ENCODE measurements at regions not wholly inside any gene's neighbourhood (a gene's known extent, or its start where the extent isn't known, plus 50 kb on each side); places are given as distances from the start of the nearest gene placed in this dataset.
"Not testable (repeated sequence)": the region's sequence is repeated elsewhere in the genome, so short reads cannot be mapped to it uniquely, and the experiment has no call there.

- DNase-seq (ENCODE audit: low read depth), result no peak
- no peak for TF ChIP-seq CTCF (IDR thresholded peaks at IDR 0.05; ENCODE audit: low read depth, low read length, missing control alignments)
- H3K4me3 ChIP-seq (ENCODE audit: low read depth, low read length), result no peak overlapping the region
- in situ Hi-C loops (cut with HindIII; ENCODE audit: low sequenced_read_pairs), result no loop called here
Observed at GRCh38 chr6:135686784-135687301, 164.7 kb upstream of the PDE7B start.

GRCh38 chr6:135688476-135688875, 163.0 kb upstream of the PDE7B start:
- in situ Hi-C loops (cut with HindIII; ENCODE audit: low sequenced_read_pairs); DNase-seq (ENCODE audit: low read depth); H3K4me3 ChIP-seq (ENCODE audit: low read depth, low read length): not testable (repeated sequence)

GRCh38 chr6:135692426-135692825, 159.1 kb upstream of the PDE7B start:
- in situ Hi-C loops (cut with HindIII; ENCODE audit: low sequenced_read_pairs), result no loop called here
- H3K4me3 ChIP-seq (ENCODE audit: low read depth, low read length), result no peak overlapping the region
- TF ChIP-seq CTCF (IDR thresholded peaks at IDR 0.05; ENCODE audit: low read depth, low read length, missing control alignments), result no peak
- no peak for DNase-seq (ENCODE audit: low read depth)

DNA sequence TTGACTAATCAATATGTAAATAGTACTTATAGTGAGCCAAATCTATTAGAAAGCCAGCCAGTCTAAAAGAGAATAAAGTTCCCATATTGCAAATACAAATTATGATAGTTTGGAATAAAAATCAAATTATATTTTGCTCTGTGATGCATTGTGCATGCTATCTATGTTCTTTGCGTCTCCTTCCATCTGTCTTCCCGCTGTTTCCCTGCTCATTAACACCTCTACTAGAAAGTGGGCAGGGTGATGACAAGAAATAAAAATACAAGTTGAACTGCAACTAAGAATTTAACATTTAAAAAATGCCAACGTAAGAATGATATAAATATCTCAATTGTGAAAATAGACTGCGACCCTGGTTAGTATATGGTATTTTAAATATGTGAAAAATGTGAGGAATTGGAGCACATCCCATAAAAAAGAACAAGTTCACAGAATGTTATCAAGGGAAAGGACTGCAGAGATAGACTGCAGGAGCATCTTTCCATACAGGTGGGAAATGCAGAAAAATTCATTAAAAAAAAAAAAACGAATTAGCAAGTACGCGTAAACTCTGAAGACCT, 157.6 kb upstream of the PDE7B start:
- TF ChIP-seq CTCF (IDR thresholded peaks at IDR 0.05; ENCODE audit: low read depth, low read length, missing control alignments), result no peak
- in situ Hi-C loops (cut with HindIII; ENCODE audit: low sequenced_read_pairs), result no loop called here
- no peak overlapping the region for H3K4me3 ChIP-seq (ENCODE audit: low read depth, low read length)
- DNase-seq (ENCODE audit: low read depth), result no peak

DNA sequence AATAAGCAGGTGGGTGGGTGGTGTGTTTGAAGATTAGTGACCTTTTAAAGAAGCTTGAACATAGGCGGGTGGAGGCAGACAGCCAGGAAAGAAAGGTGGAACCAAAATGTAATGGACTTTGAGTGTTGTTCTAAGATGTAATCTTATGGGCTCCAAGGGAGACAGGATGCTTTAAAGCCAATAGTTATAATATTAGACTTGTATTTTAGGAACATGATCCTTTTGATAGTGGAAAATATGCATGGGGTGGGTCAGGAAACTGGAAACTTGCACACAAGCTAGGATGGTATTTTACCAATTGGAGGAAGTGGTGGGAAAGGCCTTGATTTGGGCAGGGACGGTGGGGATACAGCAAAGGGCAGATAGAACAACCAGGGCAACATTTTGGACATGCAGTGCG, 151.8 kb upstream of the PDE7B start:
- TF ChIP-seq CTCF (IDR thresholded peaks at IDR 0.05; ENCODE audit: low read depth, low read length, missing control alignments), result no peak
- DNase-seq (ENCODE audit: low read depth), result no peak
- no peak overlapping the region for H3K4me3 ChIP-seq (ENCODE audit: low read depth, low read length)
- in situ Hi-C loops (cut with HindIII; ENCODE audit: low sequenced_read_pairs), result no loop called here

DNA sequence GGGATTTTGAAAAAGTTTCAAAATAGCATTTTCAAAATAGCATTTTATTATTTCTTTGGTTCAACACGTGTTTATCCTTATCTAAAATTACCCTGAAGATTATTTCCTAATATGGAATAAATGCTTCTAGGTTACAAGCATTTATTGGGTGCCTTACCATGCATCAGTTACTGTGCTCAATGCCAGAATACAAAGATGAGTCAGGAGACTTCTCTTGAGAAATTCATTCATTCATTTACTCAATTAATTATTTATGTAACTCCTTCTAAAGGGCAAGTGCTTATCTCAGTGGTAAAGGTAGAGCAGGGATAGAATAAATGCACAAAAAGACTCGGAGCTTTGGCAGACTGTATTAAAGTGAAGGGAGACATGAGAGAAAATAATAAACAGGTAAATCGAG, 150.1 kb upstream of the PDE7B start:
- DNase-seq (ENCODE audit: low read depth), result no peak
- in situ Hi-C loops (cut with HindIII; ENCODE audit: low sequenced_read_pairs), result no loop called here
- no peak for TF ChIP-seq CTCF (IDR thresholded peaks at IDR 0.05; ENCODE audit: low read depth, low read length, missing control alignments)
- H3K4me3 ChIP-seq (ENCODE audit: low read depth, low read length), result no peak overlapping the region

DNA sequence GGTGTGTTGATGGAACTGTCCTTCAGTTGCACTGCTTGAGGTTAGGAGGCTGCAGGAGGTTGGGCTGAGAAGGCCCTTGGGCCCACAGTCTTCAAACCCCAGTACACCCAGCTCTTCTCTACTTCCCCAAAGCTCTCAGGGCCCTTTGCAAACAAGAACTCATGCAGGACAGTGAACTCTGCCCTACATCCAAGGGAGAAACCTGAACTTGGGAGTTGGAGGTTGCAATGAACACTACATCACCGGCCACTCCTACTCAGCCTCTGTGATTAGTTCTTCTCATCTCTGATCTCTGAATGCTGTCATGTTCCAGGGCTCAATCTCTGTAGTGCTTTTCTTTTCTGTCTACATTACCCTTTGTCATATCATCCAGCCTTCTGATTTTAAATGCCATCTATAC, 148.5 kb upstream of the PDE7B start:
- in situ Hi-C loops (cut with HindIII; ENCODE audit: low sequenced_read_pairs), result no loop called here
- no peak for DNase-seq (ENCODE audit: low read depth)
- TF ChIP-seq CTCF (IDR thresholded peaks at IDR 0.05; ENCODE audit: low read depth, low read length, missing control alignments), result no peak
- no peak overlapping the region for H3K4me3 ChIP-seq (ENCODE audit: low read depth, low read length)

Measured in astrocyte of the cerebellum (primary cell).